ENCODE measurements at regions not wholly inside any gene's neighbourhood (a gene's known extent, or its start where the extent isn't known, plus 50 kb on each side); places are given as distances from the start of the nearest gene placed in this dataset.

- H3K4me1 Mint-ChIP-seq, result no peaks in the 10 kb centered on the region
- no peak overlapping the region for H3K27ac Mint-ChIP-seq
- H3K36me3 Mint-ChIP-seq (ENCODE audit: low read depth), result no peaks in the 10 kb centered on the region
- no peak for TF ChIP-seq CTCF (IDR thresholded peaks at IDR 0.05; ENCODE audit: unreplicated experiment in 3 of 3)
- peaks cover 2% of the 10 kb centered on the region for H3K9me3 Mint-ChIP-seq
- no peaks in the 10 kb centered on the region for H3K27me3 Mint-ChIP-seq (ENCODE audit: low read depth)
- H3K4me3 Mint-ChIP-seq, result no peak overlapping the region
These were observed 1276.1 kb downstream of the PCDH7 start for GRCh38 chr4:31995943-31996901.

GRCh38 chr4:31998807-31999206 is 1278.6 kb downstream of the PCDH7 start:
- Mint-ChIP-seq H3K36me3 (ENCODE audit: low read depth) (no peaks in the 10 kb centered on the region), H3K4me1 (no peaks in the 10 kb centered on the region), H3K4me3 (no peak overlapping the region), H3K27ac (no peak overlapping the region), H3K9me3 (no peaks in the 10 kb centered on the region), H3K27me3 (ENCODE audit: low read depth) (no peaks in the 10 kb centered on the region)
- TF ChIP-seq CTCF (IDR thresholded peaks at IDR 0.05; ENCODE audit: unreplicated experiment in 3 of 3), result no peak

GRCh38 chr4:31999848-32000247 is 1279.7 kb downstream of the PCDH7 start:
- no peaks in the 10 kb centered on the region for H3K36me3 Mint-ChIP-seq (ENCODE audit: low read depth)
- no peak for TF ChIP-seq CTCF (IDR thresholded peaks at IDR 0.05; ENCODE audit: unreplicated experiment in 3 of 3)
- no peaks in the 10 kb centered on the region for H3K9me3 Mint-ChIP-seq

DNA sequence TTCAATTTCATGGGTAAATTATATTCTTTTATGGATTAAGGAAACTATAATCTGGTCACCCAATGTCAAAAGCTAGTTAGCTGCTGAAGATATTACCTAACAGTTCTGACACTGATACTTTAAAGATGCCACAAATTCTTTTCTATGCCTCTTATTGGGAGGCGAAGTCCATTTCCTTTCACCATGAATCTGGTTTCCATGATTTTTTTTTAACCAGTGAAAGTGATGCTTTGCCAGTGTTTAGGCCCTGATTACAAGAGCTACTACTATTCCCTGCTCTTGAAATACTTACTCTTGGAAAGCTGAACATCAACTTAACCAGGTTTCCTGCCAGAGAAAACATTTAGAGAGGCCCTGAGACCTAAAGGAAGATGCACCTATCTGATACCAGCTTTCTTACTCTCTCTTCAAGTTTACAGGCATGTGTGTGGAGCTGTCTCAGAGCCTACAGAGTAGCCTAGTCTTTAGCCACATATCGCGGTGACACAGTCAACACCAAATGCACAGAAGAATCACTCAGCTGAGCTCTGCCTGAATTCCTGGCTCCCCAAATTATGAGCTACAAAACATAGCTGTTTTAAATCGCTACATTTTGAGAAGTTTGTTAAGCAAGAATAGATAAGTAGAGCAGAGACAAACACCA is 1280.8 kb downstream of the PCDH7 start:
- Mint-ChIP-seq H3K36me3 (ENCODE audit: low read depth) (no peaks in the 10 kb centered on the region), H3K4me3 (no peak overlapping the region), H3K27me3 (ENCODE audit: low read depth) (no peaks in the 10 kb centered on the region), H3K4me1 (no peaks in the 10 kb centered on the region), H3K27ac (no peak overlapping the region), H3K9me3 (no peaks in the 10 kb centered on the region)
- no peak for TF ChIP-seq CTCF (IDR thresholded peaks at IDR 0.05; ENCODE audit: unreplicated experiment in 3 of 3)

More at GRCh38 chr4:31999848-32000247, 1279.7 kb downstream of the PCDH7 start:
- H3K4me1 Mint-ChIP-seq, result no peaks in the 10 kb centered on the region
- no peaks in the 10 kb centered on the region for H3K27me3 Mint-ChIP-seq (ENCODE audit: low read depth)
- H3K27ac Mint-ChIP-seq, result no peak overlapping the region
- H3K4me3 Mint-ChIP-seq, result no peak overlapping the region

GRCh38 chr4:32002037-32002747 is 1282.0 kb downstream of the PCDH7 start:
- no peak overlapping the region for H3K27ac Mint-ChIP-seq
- H3K9me3 Mint-ChIP-seq, result no peaks in the 10 kb centered on the region
- H3K4me3 Mint-ChIP-seq, result no peak overlapping the region
- no peak for TF ChIP-seq CTCF (IDR thresholded peaks at IDR 0.05; ENCODE audit: unreplicated experiment in 3 of 3)
- no peaks in the 10 kb centered on the region for H3K27me3 Mint-ChIP-seq (ENCODE audit: low read depth)
- no peaks in the 10 kb centered on the region for H3K36me3 Mint-ChIP-seq (ENCODE audit: low read depth)
- H3K4me1 Mint-ChIP-seq, result no peaks in the 10 kb centered on the region

Data from nephron (organoid).